Sigmoid colon (tissue), 4 donors: ENCODE measurements at regions not wholly inside any gene's neighbourhood (a gene's known extent, or its start where the extent isn't known, plus 50 kb on each side); places are given as distances from the start of the nearest gene placed in this dataset.

Experiments used
- POLR2A ChIP-seq, 2 donors: fragments of 450-650 bp; IDR thresholded peaks; one replicate each; pipeline ENCODE4 v1.6.1; 2016; ENCODE audit warnings: antibody characterized with exemption in 2 of 2, mild to moderate bottlenecking in 2 of 2, moderate library complexity in 2 of 2
- POLR2AphosphoS5 ChIP-seq, 4 donors: sonication (generic); formaldehyde crosslinking; IDR thresholded peaks; one replicate each; pipeline ENCODE4 v1.6.1; 2017; ENCODE audit warnings: antibody characterized with exemption in 4 of 4
- TF ChIP-seq, protein P1 (sequence below), 4 experiments: fragments of 450-650 bp in 3 of 4; fragments of 200-600 bp in 1 of 4; IDR thresholded peaks; one replicate each; pipeline ENCODE4 v1.5.1; 2016 to 2019; ENCODE audit warnings: antibody characterized with exemption in 4 of 4, mild to moderate bottlenecking in 3 of 4, moderate library complexity in 2 of 4

DNA sequence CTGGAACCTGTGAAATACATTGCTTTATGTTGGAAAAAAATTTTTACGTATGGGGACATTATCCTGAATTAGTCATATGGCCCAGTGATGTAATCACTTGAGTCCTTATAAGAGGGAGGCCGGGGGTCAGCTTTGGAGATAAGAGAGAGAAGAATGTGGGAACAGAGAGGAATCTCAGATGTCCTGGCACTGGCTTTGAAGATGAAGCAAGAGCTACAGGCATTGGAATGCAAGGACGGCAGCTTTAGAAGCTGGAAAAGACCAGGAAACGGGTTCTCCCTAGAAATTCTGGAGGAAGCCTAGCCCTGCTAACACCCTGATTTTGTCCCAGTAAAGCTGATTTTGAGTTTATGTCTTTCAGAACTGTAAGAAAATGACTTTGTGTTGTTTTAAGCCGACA lies 1129.9 kb upstream of the GYPC start:
- TF ChIP-seq, protein P1, sequence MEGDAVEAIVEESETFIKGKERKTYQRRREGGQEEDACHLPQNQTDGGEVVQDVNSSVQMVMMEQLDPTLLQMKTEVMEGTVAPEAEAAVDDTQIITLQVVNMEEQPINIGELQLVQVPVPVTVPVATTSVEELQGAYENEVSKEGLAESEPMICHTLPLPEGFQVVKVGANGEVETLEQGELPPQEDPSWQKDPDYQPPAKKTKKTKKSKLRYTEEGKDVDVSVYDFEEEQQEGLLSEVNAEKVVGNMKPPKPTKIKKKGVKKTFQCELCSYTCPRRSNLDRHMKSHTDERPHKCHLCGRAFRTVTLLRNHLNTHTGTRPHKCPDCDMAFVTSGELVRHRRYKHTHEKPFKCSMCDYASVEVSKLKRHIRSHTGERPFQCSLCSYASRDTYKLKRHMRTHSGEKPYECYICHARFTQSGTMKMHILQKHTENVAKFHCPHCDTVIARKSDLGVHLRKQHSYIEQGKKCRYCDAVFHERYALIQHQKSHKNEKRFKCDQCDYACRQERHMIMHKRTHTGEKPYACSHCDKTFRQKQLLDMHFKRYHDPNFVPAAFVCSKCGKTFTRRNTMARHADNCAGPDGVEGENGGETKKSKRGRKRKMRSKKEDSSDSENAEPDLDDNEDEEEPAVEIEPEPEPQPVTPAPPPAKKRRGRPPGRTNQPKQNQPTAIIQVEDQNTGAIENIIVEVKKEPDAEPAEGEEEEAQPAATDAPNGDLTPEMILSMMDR (IDR thresholded peaks at IDR 0.05): no peak
- no peak for TF ChIP-seq POLR2A (IDR thresholded peaks at IDR 0.05)
- no peak for TF ChIP-seq POLR2AphosphoS5 (IDR thresholded peaks at IDR 0.05)
